Left lobe of liver (tissue), 2 donors: ENCODE measurements at regions not wholly inside any gene's neighbourhood (a gene's known extent, or its start where the extent isn't known, plus 50 kb on each side); places are given as distances from the start of the nearest gene placed in this dataset.
A peak's percentile ranks its signal among the peaks of the same experiment; 100 is the strongest.

Source experiments
- ATAC-seq: fragments of 200-7000 bp; cut with Tn5 transposase; one replicate; pipeline ENCODE4 v1.9.1; 2020; ENCODE audit warnings: mild to moderate bottlenecking, moderate library complexity
- DNase-seq: peaks from one replicate; pipeline ENCODE4 v3.0.0-alpha.2; 2020; ENCODE audit warnings: low spot score
- donor health status: DM: no; HTN: no; CAD: no; lungs with moderate emphysema.
- donor health status: DM: no; HTN: yes; CAD: no.

- DNase-seq (no peak), ATAC-seq (no peak)
These were observed 93.0 kb downstream of the PPP1R3A start for GRCh38 chr7:113825832-113826231.

- no peak for ATAC-seq
These were observed 94.5 kb downstream of the PPP1R3A start for GRCh38 chr7:113824117-113824823.

GRCh38 chr7:113819474-113819873, 99.3 kb downstream of the PPP1R3A start:
- DNase-seq (no peak), ATAC-seq (no peak)

More at GRCh38 chr7:113824117-113824823, 94.5 kb downstream of the PPP1R3A start:
- DNase-seq, result no peak

GRCh38 chr7:113816639-113817038, 102.2 kb downstream of the PPP1R3A start:
- ATAC-seq (no peak), DNase-seq (no peak)

GRCh38 chr7:113813471-113813870, 105.3 kb downstream of the PPP1R3A start:
- DNase-seq (no peak), ATAC-seq (no peak)

- no peak for ATAC-seq
These were observed 106.1 kb downstream of the PPP1R3A start for GRCh38 chr7:113812591-113813255.

GRCh38 chr7:113810080-113810744, 108.6 kb downstream of the PPP1R3A start:
- no peak for ATAC-seq
- no peak for DNase-seq

More at GRCh38 chr7:113812591-113813255, 106.1 kb downstream of the PPP1R3A start:
- no peak for DNase-seq

- no peak for DNase-seq
These were observed 109.2 kb downstream of the PPP1R3A start for GRCh38 chr7:113809581-113809980.

GRCh38 chr7:113806633-113807327, 112.0 kb downstream of the PPP1R3A start:
- ATAC-seq (no peak), DNase-seq (no peak)

More at GRCh38 chr7:113809581-113809980, 109.2 kb downstream of the PPP1R3A start:
- ATAC-seq, result no peak

GRCh38 chr7:113805976-113806375, 112.8 kb downstream of the PPP1R3A start:
- no peak for ATAC-seq
- no peak for DNase-seq

GRCh38 chr7:113804475-113805095, 114.2 kb downstream of the PPP1R3A start:
- no peak for ATAC-seq
- no peak for DNase-seq

GRCh38 chr7:113801751-113802150, 117.1 kb downstream of the PPP1R3A start:
- ATAC-seq (no peak), DNase-seq (no peak)

GRCh38 chr7:113800826-113801225, 118.0 kb downstream of the PPP1R3A start:
- DNase-seq (no peak), ATAC-seq (no peak)

- ATAC-seq (no peak), DNase-seq (no peak)
These were observed 118.9 kb downstream of the PPP1R3A start for GRCh38 chr7:113799896-113800295.

- DNase-seq (no peak), ATAC-seq (no peak)
These were observed 121.3 kb downstream of the PPP1R3A start for GRCh38 chr7:113797420-113798010.

GRCh38 chr7:113796557-113796956, 122.3 kb downstream of the PPP1R3A start:
- ATAC-seq, result no peak

GRCh38 chr7:113794573-113794972, 124.2 kb downstream of the PPP1R3A start:
- DNase-seq, result no peak
- ATAC-seq, result no peak

More at GRCh38 chr7:113796557-113796956, 122.3 kb downstream of the PPP1R3A start:
- no peak for DNase-seq

- no peak for ATAC-seq
- no peak for DNase-seq
These were observed 125.6 kb downstream of the PPP1R3A start for GRCh38 chr7:113793171-113793570.

- DNase-seq (no peak), ATAC-seq (peak; percentile 56)
These were observed 128.8 kb downstream of the PPP1R3A start for GRCh38 chr7:113790025-113790424.

GRCh38 chr7:113787106-113787505, 131.7 kb downstream of the PPP1R3A start:
- DNase-seq, result no peak
- no peak for ATAC-seq
